Breast epithelium (tissue), 4 donors: ENCODE measurements at regions not wholly inside any gene's neighbourhood (a gene's known extent, or its start where the extent isn't known, plus 50 kb on each side); places are given as distances from the start of the nearest gene placed in this dataset.

Experiments used
- DNase-seq, 2 donors: peaks; one replicate each; pipeline ENCODE4 v3.0.0-alpha.2; 2019; ENCODE audit warnings: low spot score in 2 of 2
- H3K27ac ChIP-seq, 2 donors: fragments of 200-600 bp; sonication (generic) in 1 of 2; one replicate each; pipeline ENCODE4 v1.5.1; 2016 to 2019; ENCODE audit warnings: mild to moderate bottlenecking in 1 of 2
- H3K27me3 ChIP-seq, 2 donors: fragments of 200-600 bp; sonication (generic) in 1 of 2; one replicate each; pipeline versions ENCODE4 v1.5.1 to v1.6.0; 2017 to 2019; ENCODE audit warnings: control low read depth in 1 of 2, mild to moderate bottlenecking in 1 of 2
- H3K36me3 ChIP-seq: fragments of 200-600 bp; one replicate; pipeline ENCODE4 v1.5.1; 2019
- H3K4me1 ChIP-seq, 2 donors: fragments of 200-600 bp; sonication (generic); one replicate each; pipeline ENCODE4 v1.5.1; 2016 to 2019; ENCODE audit warnings: control low read depth in 1 of 2
- H3K4me3 ChIP-seq, 3 donors: fragments of 200-600 bp; sonication (generic); 1 replicate in 2 of 3; 2 replicates in 1 of 3; pipeline ENCODE4 v1.5.1; 2016 to 2019; ENCODE audit warnings: mild to moderate bottlenecking in 3 of 3, moderate library complexity in 2 of 3
- H3K9me3 ChIP-seq, 2 donors: fragments of 200-600 bp; sonication (generic) in 1 of 2; one replicate each; pipeline ENCODE4 v1.5.1; 2016 to 2019; ENCODE audit warnings: control low read depth in 1 of 2
- CTCF ChIP-seq, 3 donors: fragments of 450-650 bp; IDR thresholded peaks; one replicate each; pipeline ENCODE4 v1.5.1; 2016 to 2017; ENCODE audit warnings: antibody characterized with exemption in 3 of 3, mild to moderate bottlenecking in 3 of 3, moderate library complexity in 3 of 3
- POLR2A ChIP-seq: fragments of 450-650 bp; IDR thresholded peaks from one replicate; pipeline ENCODE4 v1.6.1; 2016; ENCODE audit warnings: antibody characterized with exemption, mild to moderate bottlenecking, moderate library complexity
- POLR2AphosphoS5 ChIP-seq, 3 donors: sonication (generic); formaldehyde crosslinking; IDR thresholded peaks; one replicate each; pipeline ENCODE4 v1.6.1; 2017; ENCODE audit warnings: antibody characterized with exemption in 3 of 3
- intact Hi-C: fragments of 100-400 bp; cut with DNase I; formaldehyde crosslinking; loops from one replicate; pipeline ENCODE4 v1.15.1; 2023; ENCODE audit warnings: low total_unique reads

- Histone ChIP-seq H3K4me1 (no peaks in the 10 kb centered on the region), H3K27me3 (no peaks in the 10 kb centered on the region), H3K36me3 (no peaks in the 10 kb centered on the region), H3K4me3 (no peak overlapping the region), H3K9me3 (no peaks in the 10 kb centered on the region), H3K27ac (no peak overlapping the region)
- DNase-seq, result no peak
- no peak for TF ChIP-seq CTCF (IDR thresholded peaks at IDR 0.05)
- no peak for TF ChIP-seq POLR2AphosphoS5 (IDR thresholded peaks at IDR 0.05)
- TF ChIP-seq POLR2A, result no peak
- intact Hi-C loops, result no loop called here
Measured at GRCh38 chr4:79585834-79586233, 177.8 kb upstream of the GK2 start.

- H3K4me3 ChIP-seq, result no peak overlapping the region
- H3K9me3 ChIP-seq, result no peaks in the 10 kb centered on the region
- no peaks in the 10 kb centered on the region for H3K27me3 ChIP-seq
- intact Hi-C loops, result no loop called here
- no peaks in the 10 kb centered on the region for H3K36me3 ChIP-seq
- TF ChIP-seq POLR2A (no peak), CTCF (IDR thresholded peaks at IDR 0.05) (no peak), POLR2AphosphoS5 (IDR thresholded peaks at IDR 0.05) (no peak)
- no peaks in the 10 kb centered on the region for H3K4me1 ChIP-seq
- no peak for DNase-seq
- no peak overlapping the region for H3K27ac ChIP-seq
Measured at GRCh38 chr4:79585330-79585729, 177.3 kb upstream of the GK2 start.

GRCh38 chr4:79584902-79585301 lies 176.9 kb upstream of the GK2 start:
- H3K36me3 ChIP-seq, result no peaks in the 10 kb centered on the region
- intact Hi-C loops, result no loop called here
- no peak for DNase-seq
- no peak overlapping the region for H3K27ac ChIP-seq
- no peaks in the 10 kb centered on the region for H3K27me3 ChIP-seq
- no peaks in the 10 kb centered on the region for H3K4me1 ChIP-seq
- no peaks in the 10 kb centered on the region for H3K9me3 ChIP-seq
- TF ChIP-seq POLR2A, result no peak
- no peak for TF ChIP-seq POLR2AphosphoS5 (IDR thresholded peaks at IDR 0.05)
- no peak for TF ChIP-seq CTCF (IDR thresholded peaks at IDR 0.05)
- H3K4me3 ChIP-seq, result no peak overlapping the region

GRCh38 chr4:79584352-79584751 lies 176.3 kb upstream of the GK2 start:
- intact Hi-C loops, result no loop called here
- Histone ChIP-seq H3K4me1 (no peaks in the 10 kb centered on the region), H3K4me3 (no peak overlapping the region), H3K36me3 (no peaks in the 10 kb centered on the region), H3K9me3 (no peaks in the 10 kb centered on the region), H3K27ac (no peak overlapping the region), H3K27me3 (no peaks in the 10 kb centered on the region)
- no peak for DNase-seq
- no peak for TF ChIP-seq POLR2A

- Histone ChIP-seq H3K36me3 (no peaks in the 10 kb centered on the region), H3K9me3 (no peaks in the 10 kb centered on the region), H3K4me3 (no peak overlapping the region), H3K27ac (no peak overlapping the region), H3K4me1 (no peaks in the 10 kb centered on the region), H3K27me3 (no peaks in the 10 kb centered on the region)
- intact Hi-C loops, result no loop called here
- no peak for DNase-seq
- TF ChIP-seq POLR2A (no peak), POLR2AphosphoS5 (IDR thresholded peaks at IDR 0.05) (no peak)
Measured at GRCh38 chr4:79578606-79579005, 170.6 kb upstream of the GK2 start.

GRCh38 chr4:79576429-79576753 lies 168.4 kb upstream of the GK2 start:
- Histone ChIP-seq H3K27ac (no peak overlapping the region), H3K4me3 (no peak overlapping the region), H3K9me3 (no peaks in the 10 kb centered on the region), H3K36me3 (no peaks in the 10 kb centered on the region), H3K4me1 (no peaks in the 10 kb centered on the region), H3K27me3 (no peaks in the 10 kb centered on the region)
- DNase-seq, result no peak
- TF ChIP-seq POLR2A, result no peak
- peak in 2 of 3 donors; percentile 10 to 27 for TF ChIP-seq CTCF (IDR thresholded peaks at IDR 0.05)
- intact Hi-C loops, result no loop called here
